IPS-18a (cell line): ENCODE measurements at regions not wholly inside any gene's neighbourhood (a gene's known extent, or its start where the extent isn't known, plus 50 kb on each side); places are given as distances from the start of the nearest gene placed in this dataset.

Experiments used
- H3K27ac ChIP-seq: one replicate; pipeline ENCODE4 v1.5.1; 2013; ENCODE audit warnings: low read length
- H3K27me3 ChIP-seq: one replicate; pipeline ENCODE4 v1.6.1; 2013; ENCODE audit warnings: mild to moderate bottlenecking, low read length; ENCODE audit not compliant: control insufficient read depth, insufficient read depth
- H3K36me3 ChIP-seq: one replicate; pipeline ENCODE4 v1.6.1; 2013; ENCODE audit warnings: low read depth, low read length; ENCODE audit not compliant: control insufficient read depth
- H3K4me1 ChIP-seq: one replicate; pipeline ENCODE4 v1.6.1; 2013; ENCODE audit warnings: low read depth, low read length; ENCODE audit not compliant: control insufficient read depth
- H3K4me3 ChIP-seq: one replicate; pipeline ENCODE4 v1.5.1; 2013; ENCODE audit warnings: low read length
- H3K9ac ChIP-seq: one replicate; pipeline ENCODE4 v1.6.1; 2013; ENCODE audit warnings: mild to moderate bottlenecking, low read length, moderate library complexity
- H3K9me3 ChIP-seq: one replicate; pipeline ENCODE4 v1.6.1; 2013; ENCODE audit warnings: low read depth, low read length; ENCODE audit not compliant: control insufficient read depth

DNA sequence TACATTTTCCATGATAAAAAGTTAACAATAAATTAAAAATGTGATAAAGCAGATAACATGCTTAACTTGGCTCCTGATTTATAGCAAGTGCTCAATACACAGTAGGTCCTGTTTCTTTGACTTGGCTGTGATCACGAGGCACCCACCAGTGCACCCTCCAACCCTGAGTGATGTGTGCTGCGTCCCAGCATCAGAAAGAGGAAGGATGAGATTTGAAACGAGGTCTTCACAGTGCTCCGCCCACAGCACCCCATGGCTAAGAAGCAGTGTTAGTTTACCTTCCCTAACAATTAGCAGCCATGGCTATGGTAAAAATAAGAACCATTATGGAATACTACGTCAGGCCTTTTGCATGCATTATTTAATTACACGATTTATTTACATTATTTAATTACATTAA is 292.0 kb upstream of the ZMIZ1 start:
- H3K9me3 ChIP-seq: no peaks in the 10 kb centered on the region
- H3K27ac ChIP-seq: no peak overlapping the region
- H3K4me3 ChIP-seq: no peak overlapping the region
- no peak overlapping the region for H3K9ac ChIP-seq
- H3K4me1 ChIP-seq: no peaks in the 10 kb centered on the region
- no peaks in the 10 kb centered on the region for H3K36me3 ChIP-seq
- no peaks in the 10 kb centered on the region for H3K27me3 ChIP-seq

DNA sequence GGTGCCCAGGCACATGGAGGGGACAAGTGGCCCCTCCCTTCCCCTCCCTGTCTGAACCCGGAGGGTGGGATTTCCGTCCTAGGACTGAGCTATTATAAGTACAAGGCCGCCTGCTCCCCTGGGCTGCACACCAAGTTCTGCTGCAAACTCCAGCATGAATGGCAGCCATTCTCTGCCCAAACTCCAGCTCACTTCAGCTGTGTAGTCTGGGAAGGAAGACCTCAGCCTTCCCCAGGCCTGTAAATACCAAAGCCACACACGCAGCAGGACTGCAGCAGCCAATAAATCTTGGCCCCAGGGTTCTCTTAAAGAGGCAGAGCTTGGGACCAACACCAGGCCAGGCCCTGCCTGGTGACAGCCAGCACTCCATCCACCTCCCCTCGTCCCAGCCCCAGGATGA is 291.3 kb upstream of the ZMIZ1 start:
- H3K27ac ChIP-seq: no peak overlapping the region
- H3K4me1 ChIP-seq: no peaks in the 10 kb centered on the region
- H3K9ac ChIP-seq: no peak overlapping the region
- H3K4me3 ChIP-seq: no peak overlapping the region
- no peaks in the 10 kb centered on the region for H3K27me3 ChIP-seq
- no peaks in the 10 kb centered on the region for H3K36me3 ChIP-seq
- H3K9me3 ChIP-seq: no peaks in the 10 kb centered on the region

DNA sequence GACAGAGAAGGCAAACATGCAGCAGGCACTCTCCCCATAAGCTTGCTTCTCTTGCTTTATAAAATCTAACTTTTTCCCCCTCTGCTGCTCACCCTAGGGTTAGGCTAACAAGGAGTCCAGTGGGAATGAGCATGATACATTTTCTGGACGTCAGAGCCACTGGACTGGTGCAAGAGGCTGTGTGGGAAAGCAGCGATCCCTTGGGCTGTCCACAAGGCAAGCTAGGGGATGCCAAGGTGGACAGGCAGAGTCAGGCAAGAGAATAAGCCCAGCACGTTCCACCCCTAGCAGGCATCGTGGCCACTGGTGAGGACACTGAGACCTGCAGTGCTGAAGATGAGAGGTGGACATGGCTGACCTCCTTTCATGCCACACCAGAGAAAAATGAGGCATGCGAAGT is 290.9 kb upstream of the ZMIZ1 start:
- Histone ChIP-seq H3K27me3 (no peaks in the 10 kb centered on the region), H3K9me3 (no peaks in the 10 kb centered on the region), H3K4me1 (no peaks in the 10 kb centered on the region), H3K27ac (no peak overlapping the region), H3K9ac (no peak overlapping the region), H3K4me3 (no peak overlapping the region), H3K36me3 (no peaks in the 10 kb centered on the region)

DNA sequence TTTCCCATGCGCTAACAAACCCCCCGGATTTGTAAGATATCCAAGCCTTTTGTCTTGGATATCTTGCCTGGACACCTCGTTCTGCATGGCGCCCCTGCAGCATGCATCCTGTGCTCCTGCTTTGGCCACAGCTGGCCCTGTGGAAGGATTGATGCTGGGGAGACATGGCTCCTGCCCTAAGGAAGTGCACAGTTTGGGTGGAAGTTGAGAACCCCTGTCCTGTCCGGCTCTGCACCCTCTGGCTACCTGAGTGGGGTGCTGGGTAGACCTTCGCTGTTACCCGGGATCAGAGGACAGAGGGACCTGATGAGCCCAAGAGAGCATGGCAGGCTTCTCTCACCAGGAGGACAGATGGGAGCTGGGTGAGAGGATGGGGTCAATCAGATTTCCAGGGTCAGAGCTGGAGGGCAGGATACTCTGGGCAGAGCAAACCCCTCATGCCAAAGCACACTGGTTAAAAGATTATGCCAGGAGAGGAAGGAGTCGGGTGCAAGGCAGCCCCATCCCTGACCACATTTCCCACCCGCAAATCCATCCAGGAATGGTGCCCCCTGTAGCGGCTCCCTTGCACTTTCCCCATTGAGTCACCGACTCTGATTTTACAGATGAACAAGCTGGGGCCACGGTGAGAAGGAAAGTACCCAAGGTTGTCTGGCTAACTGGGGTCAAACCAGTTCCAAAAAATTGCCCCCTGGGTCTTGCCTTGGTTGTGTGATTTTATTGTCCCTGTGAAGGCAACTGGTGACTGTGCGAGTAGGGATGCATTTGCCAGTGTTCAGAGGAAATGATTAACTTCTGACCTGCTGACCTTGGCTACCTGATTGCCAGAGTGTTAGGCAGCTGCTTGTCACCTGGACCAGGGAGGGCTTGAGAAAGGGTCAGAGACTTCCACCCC is 290.1 kb upstream of the ZMIZ1 start:
- Histone ChIP-seq H3K9me3 (no peaks in the 10 kb centered on the region), H3K4me3 (no peak overlapping the region), H3K27me3 (no peaks in the 10 kb centered on the region), H3K9ac (no peak overlapping the region), H3K27ac (no peak overlapping the region), H3K4me1 (no peaks in the 10 kb centered on the region), H3K36me3 (no peaks in the 10 kb centered on the region)

DNA sequence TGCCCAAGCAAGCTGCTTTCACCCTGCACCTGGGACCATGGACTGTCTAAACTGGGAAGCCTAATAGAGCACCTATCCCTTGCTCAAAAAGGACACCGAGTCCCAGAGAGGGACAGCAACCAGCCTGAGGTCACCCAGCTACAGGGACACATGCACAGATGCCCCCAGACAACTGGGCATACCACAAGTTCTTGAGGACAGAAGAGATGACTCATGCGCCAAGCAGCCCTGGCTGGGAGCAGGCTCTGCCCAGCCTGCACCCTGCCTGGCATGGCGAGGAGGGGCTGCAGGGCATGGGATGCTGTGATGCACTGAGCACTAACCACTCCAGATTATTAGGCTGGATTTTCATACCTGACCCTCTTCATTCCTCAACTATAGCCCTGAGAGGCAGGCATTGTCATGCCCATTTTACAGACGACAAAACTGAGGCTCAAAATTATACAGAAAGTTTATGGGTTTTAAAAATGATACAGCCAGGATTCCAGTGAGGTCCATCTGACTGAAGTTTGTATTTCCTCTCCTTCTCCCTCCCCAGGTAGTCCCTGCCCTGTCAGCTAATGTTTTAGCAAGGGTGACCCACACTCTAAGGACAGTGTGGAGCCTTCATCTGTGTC is 289.3 kb upstream of the ZMIZ1 start:
- Histone ChIP-seq H3K9ac (no peak overlapping the region), H3K36me3 (no peaks in the 10 kb centered on the region), H3K4me1 (no peaks in the 10 kb centered on the region), H3K4me3 (no peak overlapping the region), H3K27me3 (no peaks in the 10 kb centered on the region), H3K9me3 (no peaks in the 10 kb centered on the region), H3K27ac (no peak overlapping the region)

DNA sequence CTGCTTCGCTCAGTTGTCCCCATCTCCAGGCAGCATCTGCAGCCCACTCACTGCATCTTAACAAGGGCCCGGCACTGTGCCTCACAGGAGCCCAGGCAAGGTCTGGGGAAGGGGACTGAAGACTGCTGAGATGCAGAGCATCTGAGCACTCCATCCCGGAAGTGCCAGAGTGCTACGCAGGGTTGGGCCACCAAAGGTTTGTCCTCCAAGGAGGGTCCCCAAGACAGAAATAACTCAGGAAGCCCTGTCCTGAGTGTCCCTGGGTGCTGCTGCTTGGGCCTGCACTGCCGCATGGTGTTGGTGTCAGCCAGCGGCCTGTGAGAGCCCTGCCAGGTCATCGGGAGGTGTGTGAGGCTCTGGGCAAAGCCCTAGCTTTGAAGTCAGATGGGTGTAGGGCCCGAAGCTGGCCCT is 288.2 kb upstream of the ZMIZ1 start:
- no peak overlapping the region for H3K4me3 ChIP-seq
- no peaks in the 10 kb centered on the region for H3K36me3 ChIP-seq
- H3K27ac ChIP-seq: no peak overlapping the region
- no peaks in the 10 kb centered on the region for H3K9me3 ChIP-seq
- no peak overlapping the region for H3K9ac ChIP-seq
- no peaks in the 10 kb centered on the region for H3K4me1 ChIP-seq
- no peaks in the 10 kb centered on the region for H3K27me3 ChIP-seq

DNA sequence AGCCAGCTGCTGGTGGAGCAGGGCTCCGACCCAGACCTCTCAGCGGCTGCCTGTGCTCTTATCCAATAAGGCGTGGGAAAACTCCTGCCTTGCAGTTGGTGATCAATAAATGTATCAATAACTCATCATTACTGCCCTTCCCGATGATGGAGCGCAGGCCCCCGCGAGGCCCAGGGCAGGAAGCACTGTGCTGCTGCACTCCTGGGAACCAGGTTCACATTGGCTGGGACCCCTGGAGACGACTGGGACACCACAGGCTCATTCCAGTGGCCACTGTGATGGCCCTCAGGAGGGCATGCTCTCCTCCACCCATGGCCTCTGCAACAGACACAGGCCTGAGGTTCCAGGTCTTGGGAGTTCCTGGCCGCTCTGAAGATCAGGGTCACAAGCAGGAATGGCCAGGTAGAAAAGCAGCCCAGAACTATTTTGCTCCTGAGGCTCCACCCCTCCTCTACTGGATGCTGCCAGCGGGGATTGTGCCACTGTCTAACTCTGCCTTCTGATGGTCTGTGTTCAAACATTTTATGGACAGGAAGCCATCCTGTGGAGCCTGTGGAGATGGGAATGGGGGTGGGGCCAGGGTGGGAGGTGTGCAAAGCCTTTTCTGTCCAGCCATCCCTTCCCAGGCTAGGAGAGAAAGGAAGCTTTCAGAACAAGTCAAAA is 287.4 kb upstream of the ZMIZ1 start:
- no peaks in the 10 kb centered on the region for H3K4me1 ChIP-seq
- H3K9ac ChIP-seq: no peak overlapping the region
- H3K9me3 ChIP-seq: no peaks in the 10 kb centered on the region
- no peak overlapping the region for H3K4me3 ChIP-seq
- H3K27ac ChIP-seq: no peak overlapping the region
- H3K36me3 ChIP-seq: no peaks in the 10 kb centered on the region
- no peaks in the 10 kb centered on the region for H3K27me3 ChIP-seq

DNA sequence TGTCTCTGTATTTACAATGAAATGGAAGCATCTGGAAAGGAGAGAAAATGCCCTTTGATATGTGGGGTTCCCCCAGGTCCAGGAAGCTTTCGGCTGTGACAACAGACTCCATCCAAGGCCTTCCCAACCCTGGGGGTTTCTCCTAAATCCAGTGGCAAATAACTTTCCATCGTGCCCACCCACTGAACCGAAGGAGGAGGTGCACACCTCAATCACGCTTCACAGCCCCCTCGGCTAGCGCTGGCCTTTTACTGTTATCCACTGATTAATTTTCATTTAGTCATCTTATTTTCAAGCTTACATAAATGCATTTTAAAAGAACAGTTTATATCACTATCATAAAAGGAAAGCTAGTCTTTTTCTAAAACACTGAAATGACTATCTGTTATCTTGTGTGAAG is 286.8 kb upstream of the ZMIZ1 start:
- Histone ChIP-seq H3K9ac (no peak overlapping the region), H3K27ac (no peak overlapping the region), H3K4me1 (no peaks in the 10 kb centered on the region)

DNA sequence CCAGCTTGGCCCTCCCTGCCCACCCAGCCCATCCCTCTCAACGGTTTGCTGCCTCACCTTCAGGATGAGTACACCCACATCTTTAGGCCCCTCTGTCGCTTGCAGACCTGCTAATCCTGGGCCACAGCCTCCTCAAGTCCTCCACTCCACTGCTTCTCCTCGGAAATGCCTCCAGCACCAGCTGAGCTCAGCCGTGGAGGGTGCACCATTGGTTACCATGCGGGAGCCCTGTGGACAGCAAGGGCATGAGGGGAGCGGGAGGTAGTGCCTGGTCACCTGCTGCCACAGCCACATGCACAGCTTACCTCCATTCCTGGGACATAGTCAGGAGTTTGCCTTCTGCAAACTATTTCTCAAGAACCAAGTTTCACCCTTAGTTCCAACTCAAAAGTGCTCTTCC is 286.3 kb upstream of the ZMIZ1 start:
- H3K4me1 ChIP-seq: no peaks in the 10 kb centered on the region
- no peak overlapping the region for H3K4me3 ChIP-seq
- no peak overlapping the region for H3K27ac ChIP-seq
- no peaks in the 10 kb centered on the region for H3K27me3 ChIP-seq
- no peaks in the 10 kb centered on the region for H3K9me3 ChIP-seq
- H3K36me3 ChIP-seq: no peaks in the 10 kb centered on the region
- no peak overlapping the region for H3K9ac ChIP-seq

More for the DNA sequence above, 286.8 kb upstream of the ZMIZ1 start:
- H3K4me3 ChIP-seq: no peak overlapping the region
- no peaks in the 10 kb centered on the region for H3K9me3 ChIP-seq
- no peaks in the 10 kb centered on the region for H3K36me3 ChIP-seq
- no peaks in the 10 kb centered on the region for H3K27me3 ChIP-seq

DNA sequence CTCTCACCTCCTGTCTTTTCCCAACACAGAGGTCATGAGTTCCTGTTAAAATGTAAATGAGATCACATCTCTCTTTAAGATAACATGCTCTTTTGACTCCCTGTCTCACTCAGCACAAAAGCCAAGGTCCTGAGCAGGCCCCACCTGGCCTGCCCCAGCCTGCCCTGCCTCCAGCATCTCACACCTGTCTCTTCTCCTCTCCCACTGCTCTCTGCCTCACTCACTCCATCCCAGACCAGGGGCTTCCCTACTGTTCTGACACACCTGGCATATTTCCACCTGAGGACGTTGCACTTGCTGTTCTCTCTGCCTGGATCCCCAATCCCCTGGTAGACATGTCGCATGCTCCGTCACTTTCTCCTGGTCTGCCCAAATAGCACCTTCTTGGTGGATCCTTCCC is 285.0 kb upstream of the ZMIZ1 start:
- no peak overlapping the region for H3K4me3 ChIP-seq
- H3K4me1 ChIP-seq: no peaks in the 10 kb centered on the region
- no peak overlapping the region for H3K9ac ChIP-seq
- H3K27ac ChIP-seq: no peak overlapping the region
- no peaks in the 10 kb centered on the region for H3K9me3 ChIP-seq
- H3K36me3 ChIP-seq: no peaks in the 10 kb centered on the region
- no peaks in the 10 kb centered on the region for H3K27me3 ChIP-seq

DNA sequence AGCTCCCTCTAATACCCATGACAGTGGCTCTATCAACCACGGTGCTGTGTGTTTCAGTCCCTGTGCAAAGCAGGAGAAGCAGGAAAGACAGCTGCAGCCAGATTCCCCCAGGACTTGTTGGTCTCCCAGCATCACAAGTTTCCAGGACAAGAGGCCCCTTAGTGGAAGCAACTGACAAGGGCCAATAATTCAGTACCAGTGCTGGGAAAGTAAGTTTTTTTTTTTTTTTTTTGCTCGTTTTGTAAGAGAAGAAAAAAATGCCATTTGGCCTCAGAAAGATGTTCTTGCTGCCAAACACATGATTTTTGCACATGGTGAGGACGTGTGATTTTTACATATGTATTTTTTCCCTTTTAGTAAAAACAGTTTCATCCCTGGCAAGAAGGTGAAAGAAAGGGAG is 284.2 kb upstream of the ZMIZ1 start:
- no peak overlapping the region for H3K4me3 ChIP-seq

More for the DNA sequence above, 284.2 kb upstream of the ZMIZ1 start:
- no peaks in the 10 kb centered on the region for H3K36me3 ChIP-seq
- no peaks in the 10 kb centered on the region for H3K27me3 ChIP-seq
- H3K27ac ChIP-seq: no peak overlapping the region
- H3K9ac ChIP-seq: no peak overlapping the region
- no peaks in the 10 kb centered on the region for H3K4me1 ChIP-seq
- no peaks in the 10 kb centered on the region for H3K9me3 ChIP-seq
